ENCODE measurements at regions not wholly inside any gene's neighbourhood (a gene's known extent, or its start where the extent isn't known, plus 50 kb on each side); places are given as distances from the start of the nearest gene placed in this dataset.
"Not testable (repeated sequence)": the region's sequence is repeated elsewhere in the genome, so short reads cannot be mapped to it uniquely, and the experiment has no call there.

DNA sequence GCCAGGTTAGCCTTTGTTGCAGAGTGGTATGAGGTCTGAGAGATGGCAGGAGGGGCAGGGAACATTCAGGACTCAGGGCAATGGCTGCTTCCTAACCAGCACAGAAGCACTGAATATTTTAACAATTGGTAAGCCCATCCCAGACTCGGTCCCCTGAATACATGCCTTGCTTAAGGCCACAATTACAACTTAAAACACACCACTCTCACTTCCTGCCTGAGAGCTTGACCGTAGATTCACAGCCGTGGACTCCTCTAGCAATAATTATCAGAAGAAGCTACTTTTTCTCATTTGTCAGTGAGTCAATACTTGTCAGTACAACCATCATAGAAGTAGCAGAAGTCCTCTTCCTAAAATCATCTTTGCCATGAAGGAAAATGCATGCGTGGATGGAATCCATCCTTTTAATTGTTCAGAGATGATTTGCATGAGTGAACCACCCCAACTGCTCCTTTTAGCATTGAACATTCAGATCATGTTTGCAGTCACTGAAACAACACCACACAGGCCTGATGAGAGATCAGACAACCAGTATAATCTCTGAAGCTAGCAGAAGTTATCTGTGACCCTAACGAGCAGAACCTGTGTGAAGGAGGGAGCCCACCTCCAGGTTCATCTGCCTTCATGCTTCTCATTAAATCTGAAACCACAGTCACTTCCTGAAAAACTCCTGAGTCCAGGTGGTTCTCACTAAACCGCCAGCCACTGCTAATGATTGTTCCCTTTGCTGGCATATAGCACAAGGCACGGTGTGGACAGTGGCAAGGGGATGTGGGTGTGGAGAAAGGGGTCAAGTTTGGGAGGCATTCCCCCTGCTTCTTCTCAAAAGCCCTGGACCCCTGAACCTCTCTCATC is 333.9 kb upstream of the CNR1 start:
- no peak for DNase-seq (ENCODE audit: low read depth)

GRCh38 chr6:88499436-88499835 is 333.3 kb upstream of the CNR1 start:
- no peak for DNase-seq (ENCODE audit: low read depth)

DNA sequence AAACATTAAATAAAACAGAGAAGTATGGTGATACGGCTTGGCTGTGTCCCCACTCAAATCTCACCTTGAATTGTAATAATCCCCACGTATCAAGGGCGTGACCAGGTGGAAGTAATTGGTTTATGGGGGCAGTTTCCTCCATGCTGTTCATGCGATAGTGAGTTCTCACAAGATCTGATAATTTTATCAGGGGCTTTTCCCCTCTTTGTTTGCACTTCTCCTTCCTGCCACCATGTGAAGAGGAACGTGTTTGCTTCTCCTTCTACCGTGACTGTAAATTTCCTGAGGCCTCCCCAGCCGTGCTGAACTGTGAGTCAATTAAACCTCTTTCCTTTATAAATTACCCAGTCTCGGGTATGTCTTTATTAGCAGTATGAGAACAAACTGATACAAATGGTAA is 331.3 kb upstream of the CNR1 start:
- not testable (repeated sequence) for DNase-seq (ENCODE audit: low read depth)

DNA sequence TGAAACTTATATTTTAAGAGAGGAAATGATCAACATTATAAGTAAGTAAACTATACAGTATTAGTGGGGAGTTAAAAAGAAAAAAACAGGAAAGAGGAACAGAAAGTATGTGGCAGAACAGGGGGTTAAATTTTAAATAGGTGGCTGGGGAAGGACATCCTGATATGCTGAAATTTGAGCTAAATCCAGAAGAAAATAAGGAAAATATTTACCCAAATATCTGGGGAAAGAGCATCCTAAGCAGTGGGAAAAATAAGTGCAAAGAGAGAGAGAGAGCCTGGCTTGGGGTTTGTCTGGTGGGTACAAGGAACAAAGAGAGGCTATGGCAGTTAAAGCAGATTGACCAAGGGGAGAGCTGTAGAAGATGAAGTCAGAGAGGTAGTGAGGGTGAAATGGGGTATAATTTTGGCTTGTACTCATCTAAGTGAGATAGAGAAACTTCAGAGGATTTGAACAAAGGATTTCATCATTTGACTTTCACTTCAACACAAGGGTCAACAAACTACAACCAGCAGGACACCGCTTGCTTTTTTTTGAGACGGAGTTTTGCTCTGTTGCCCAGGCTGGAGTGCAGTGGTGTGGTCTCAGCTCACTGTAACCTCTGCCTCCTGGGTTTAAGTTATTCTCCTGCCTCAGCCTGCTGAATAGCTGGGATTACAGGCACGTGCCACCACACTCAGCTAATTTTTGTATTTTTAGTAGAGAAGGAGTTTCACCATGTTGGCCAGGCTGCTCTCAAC is 328.4 kb upstream of the CNR1 start:
- DNase-seq (ENCODE audit: low read depth), result no peak

- no peak for DNase-seq (ENCODE audit: low read depth)
These were observed 327.6 kb upstream of the CNR1 start for GRCh38 chr6:88493717-88494116.

GRCh38 chr6:88492824-88493223 is 326.7 kb upstream of the CNR1 start:
- peak; percentile 20 for DNase-seq (ENCODE audit: low read depth)

GRCh38 chr6:88492241-88492640 is 326.1 kb upstream of the CNR1 start:
- no peak for DNase-seq (ENCODE audit: low read depth)

- no peak for DNase-seq (ENCODE audit: low read depth)
These were observed 325.2 kb upstream of the CNR1 start for GRCh38 chr6:88491266-88491880.

- peak; percentile 18 for DNase-seq (ENCODE audit: low read depth)
These were observed 324.7 kb upstream of the CNR1 start for GRCh38 chr6:88490908-88491264.

DNA sequence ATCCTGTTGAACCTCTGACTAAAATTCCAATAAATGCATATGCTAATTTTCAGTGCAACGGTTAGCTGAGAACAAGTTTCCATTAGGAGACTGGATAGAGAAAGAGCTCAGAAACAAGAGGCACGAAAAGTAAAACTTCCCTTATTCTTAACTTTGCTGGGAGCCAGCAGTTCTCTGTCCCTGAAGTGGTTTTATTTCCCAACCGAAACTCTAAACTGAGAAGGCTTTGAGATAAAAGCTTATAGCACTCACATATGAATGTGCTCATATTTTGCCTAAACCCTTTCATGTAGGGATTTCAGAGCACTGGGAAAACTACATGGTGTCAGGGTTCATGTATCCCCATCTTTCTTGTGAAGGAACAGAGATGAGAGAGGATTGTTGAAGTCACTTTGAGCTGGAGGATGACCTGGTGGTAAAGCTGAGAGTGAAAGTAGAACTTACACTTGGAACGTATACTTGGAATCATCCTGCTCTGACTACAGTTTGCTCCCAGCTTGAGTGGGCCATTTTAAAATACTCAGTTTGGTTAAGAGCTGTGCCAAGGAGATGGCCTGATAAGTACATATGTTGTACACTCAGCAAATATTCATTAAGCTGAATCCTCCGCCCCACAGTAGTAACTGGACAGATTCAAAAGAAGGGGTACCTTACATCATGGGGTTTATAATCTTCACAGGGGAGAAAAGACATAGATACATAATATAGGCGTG is 324.2 kb upstream of the CNR1 start:
- no peak for DNase-seq (ENCODE audit: low read depth)

GRCh38 chr6:88483424-88483823 is 317.3 kb upstream of the CNR1 start:
- no peak for DNase-seq (ENCODE audit: low read depth)

DNA sequence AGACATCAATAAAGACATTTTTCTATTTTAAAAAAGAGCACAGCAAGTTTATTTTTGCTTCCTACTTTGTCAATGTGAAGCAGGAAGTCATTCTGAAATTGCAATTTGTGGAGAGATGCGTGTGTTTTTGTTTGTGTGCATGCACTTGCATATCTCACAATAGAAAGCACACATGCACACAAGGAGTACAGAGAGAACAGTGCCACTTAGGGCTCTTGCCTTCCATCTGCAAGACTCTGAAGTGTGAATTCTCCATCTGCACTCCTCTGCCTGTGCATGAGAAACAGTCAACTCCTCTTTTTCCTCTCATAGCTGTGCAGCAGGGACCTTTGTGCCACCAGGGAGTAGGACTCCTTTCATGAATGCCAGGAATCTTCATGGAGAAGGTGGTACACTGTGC is 316.3 kb upstream of the CNR1 start:
- DNase-seq (ENCODE audit: low read depth), result no peak

DNA sequence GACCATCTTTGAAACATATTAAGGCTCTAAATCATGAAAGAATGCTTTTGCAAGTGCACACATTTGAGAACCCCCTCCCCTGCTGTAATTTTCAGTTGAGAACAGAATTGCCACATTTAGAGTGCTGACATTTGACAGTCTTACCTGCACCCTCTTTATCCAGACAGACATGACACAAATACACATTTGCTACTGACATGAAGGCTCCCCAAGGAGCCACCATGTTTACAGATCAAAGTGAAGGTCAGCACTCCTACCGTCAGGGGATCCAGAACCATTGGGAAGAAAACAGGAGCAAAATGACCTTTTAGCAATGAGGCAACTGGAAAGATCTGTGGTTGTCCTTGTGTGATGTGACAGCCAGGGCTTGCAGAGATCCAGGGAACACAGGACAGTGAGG is 315.4 kb upstream of the CNR1 start:
- DNase-seq (ENCODE audit: low read depth), result no peak

DNA sequence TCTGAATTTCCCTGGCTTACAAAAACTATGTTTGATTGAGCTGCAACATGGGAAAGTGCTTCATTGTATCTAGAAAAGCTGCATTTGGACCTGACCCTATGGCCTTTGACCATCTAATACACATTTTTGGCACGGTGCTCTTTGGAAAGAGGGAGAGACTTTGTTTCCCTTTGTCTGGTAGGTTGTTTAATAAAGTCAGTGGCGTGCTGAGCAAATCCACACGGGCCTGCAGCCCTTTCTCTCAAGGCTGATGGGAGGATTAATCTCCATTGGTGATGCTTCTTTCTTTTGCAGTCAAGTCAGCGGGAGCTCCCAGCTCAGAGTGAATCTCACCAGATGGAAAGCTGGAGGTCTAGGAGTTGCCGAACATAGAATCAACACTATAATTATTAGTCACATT is 314.7 kb upstream of the CNR1 start:
- DNase-seq (ENCODE audit: low read depth), result no peak

- DNase-seq (ENCODE audit: low read depth), result peak; percentile 20
These were observed 311.3 kb upstream of the CNR1 start for GRCh38 chr6:88477413-88477812.

GRCh38 chr6:88476388-88476787 is 310.2 kb upstream of the CNR1 start:
- no peak for DNase-seq (ENCODE audit: low read depth)

DNA sequence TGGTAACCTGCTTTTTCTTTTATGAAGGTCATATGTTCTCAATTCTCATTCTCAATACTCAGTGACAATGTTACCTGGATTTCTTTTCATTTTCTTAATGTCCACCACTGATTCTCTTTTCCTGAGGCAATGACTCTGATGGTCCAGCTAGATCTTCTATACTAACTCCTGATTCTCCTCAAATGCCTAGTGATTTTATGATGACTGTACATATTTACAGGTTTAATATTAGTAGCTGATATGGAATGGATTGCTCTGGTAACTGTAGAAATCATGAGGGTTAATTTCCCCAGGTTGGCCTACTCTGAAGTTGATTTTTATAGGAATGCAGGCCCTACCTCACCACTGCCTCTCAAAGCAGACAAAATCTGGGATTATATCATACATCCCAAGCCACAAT is 308.6 kb upstream of the CNR1 start:
- no peak for DNase-seq (ENCODE audit: low read depth)

DNA sequence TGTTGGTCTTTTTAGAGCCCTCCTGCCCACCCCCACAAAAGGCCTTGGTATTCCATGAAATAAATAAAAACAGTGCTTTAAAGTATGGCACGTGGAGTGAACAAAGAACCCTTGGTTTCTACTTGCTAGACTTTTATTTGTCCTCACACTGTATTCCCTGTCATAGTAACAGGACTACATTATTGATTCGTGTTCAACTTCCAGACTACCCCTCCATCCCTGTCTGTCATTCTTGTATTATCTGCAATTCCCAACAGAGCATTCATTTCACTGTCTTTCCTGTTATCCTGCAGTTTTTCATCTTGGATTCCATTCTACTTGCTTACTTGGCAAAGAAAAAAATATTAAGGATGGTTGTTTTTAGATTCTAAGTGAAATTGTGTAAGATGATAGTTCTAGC is 307.4 kb upstream of the CNR1 start:
- DNase-seq (ENCODE audit: low read depth), result no peak

DNA sequence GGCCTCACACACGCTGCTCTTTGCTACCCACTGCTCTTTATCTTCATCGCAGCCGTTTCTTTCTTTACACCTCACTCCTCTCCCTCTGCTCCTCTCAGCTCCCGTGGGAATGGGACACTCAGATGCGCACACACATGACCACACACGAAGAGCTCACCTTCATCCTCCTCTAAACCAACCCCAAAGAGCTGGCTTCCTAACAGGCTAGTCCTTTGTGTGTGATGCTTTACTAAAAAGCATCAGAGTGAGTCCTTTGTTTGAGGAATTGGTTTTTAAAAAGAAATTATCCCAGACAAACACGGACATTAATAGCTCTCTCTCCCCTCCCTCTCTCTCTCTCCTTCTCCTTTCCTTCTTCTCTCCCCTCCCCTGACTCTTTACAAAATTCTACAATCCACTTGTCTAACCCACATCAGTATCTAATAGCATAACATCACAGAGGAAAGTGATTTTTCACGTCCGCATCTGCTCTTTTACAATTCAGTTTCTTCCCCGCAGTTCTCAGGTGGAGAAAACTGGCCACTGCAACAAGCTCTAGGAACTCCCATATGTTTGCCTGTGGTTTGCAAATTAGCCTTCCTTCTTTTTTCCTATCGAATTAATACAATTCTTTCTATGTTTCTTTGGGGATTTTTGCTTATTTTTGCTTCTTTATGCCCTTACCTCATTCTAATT is 306.8 kb upstream of the CNR1 start:
- DNase-seq (ENCODE audit: low read depth), result no peak

- no peak for DNase-seq (ENCODE audit: low read depth)
These were observed 293.5 kb upstream of the CNR1 start for GRCh38 chr6:88459643-88460042.

GRCh38 chr6:88459189-88459588 is 293.0 kb upstream of the CNR1 start:
- no peak for DNase-seq (ENCODE audit: low read depth)

- DNase-seq (ENCODE audit: low read depth), result no peak
These were observed 292.5 kb upstream of the CNR1 start for GRCh38 chr6:88458662-88459061.

All from RPMI7951 (cell line).